NCI-H82 treated with DMSO at 0.1 percent for 48 hours (cell line): ENCODE measurements at regions not wholly inside any gene's neighbourhood (a gene's known extent, or its start where the extent isn't known, plus 50 kb on each side); places are given as distances from the start of the nearest gene placed in this dataset.

Experiments
- DNase-seq: peaks from one replicate; lab custom pipeline; 2025; ENCODE audit not compliant: unreplicated experiment; lab: John Stamatoyannopoulos, UW

DNA sequence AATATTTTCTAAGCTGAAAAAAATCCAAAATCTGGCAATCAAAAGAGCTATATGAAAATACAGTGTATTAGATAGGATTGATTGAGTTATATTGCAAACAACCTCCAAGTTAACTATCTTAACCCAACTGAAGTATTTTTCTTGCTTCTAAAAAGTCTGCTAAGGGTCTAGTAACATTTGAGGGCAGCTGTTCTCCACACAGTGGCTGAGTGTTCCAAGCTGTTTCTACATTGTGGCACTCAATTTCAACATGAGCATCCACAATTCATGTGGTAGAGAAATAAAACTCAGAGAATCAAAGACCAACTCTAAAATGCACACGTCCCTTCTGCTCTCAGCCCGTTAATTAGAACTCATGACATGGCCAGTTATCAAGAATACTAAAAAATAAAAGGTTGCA, 340.0 kb downstream of the C12orf50 start:
- no peak for DNase-seq

DNA sequence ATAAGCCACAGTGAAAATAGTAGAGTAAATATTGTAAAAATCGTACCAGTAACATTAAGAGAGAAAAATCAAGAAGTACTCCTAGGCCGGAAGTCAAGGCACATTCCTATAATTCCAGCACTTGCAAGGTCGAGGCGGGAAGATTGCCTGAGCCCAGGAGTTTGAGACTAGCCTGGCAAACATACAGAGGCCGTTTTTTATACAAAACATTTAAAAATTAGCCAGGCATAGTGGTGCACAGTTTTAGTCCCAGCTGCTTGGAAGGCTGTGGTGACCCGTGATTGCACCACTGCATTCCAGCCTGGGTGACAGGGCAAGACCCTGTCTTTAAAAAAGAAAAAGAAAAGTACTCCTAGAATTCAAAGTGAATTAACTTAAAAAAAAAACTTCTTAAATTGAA, 341.8 kb downstream of the C12orf50 start:
- DNase-seq: no peak

DNA sequence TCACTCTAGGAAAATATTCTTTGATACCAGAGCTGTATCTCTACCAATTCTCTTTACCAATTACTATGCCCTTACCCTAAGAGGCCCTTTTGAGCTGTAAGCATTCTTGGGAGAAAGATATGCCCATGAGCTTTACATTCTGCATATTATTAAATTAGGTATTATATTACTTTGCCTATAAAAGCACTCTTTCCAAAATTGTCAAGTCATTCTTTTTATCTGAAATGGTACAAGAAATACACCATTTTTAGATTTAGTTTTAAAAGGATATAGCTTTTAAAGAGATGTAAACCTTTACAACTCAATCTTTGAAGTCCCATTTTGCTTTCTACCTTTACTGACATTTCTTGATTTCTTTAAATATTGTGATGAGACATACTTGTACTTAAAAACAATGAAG, 343.5 kb downstream of the C12orf50 start:
- DNase-seq: no peak

DNA sequence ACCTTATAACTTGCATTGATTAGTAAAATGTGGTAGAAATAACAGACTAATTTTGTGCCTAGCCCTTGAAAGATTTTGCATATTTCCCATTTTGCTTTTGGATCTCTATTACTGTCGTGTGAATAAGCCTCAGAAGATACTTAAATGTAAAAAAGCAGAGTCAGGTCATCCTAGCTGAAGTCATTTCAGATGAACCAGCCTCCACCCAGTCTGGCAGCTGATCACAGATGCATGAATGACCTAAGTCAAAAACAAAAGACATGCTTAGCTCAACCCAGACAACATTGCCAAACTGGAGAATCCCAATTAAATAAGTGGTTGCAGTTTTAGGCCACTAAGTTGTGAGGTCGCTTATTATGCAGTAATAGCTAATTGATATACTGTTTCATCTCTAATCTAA, 349.9 kb downstream of the C12orf50 start:
- no peak for DNase-seq

DNA sequence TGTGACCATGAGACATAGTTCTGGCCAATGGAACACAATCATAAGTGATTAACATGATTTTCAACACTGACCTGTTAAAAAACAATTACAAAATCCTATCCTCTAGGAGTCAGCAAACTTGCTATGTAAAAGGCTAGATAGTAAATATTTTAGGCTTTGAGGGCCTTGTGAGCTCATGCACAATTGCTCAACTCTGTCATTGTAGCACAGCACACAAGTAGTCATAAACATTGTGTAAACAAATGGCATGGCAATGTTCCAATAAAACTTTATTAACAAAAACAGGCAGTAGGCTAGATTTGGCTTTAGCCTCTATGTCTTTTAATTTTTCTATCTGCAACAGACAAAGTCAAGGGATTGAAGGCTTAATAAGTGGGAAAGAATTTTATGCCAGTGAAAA, 350.7 kb downstream of the C12orf50 start:
- no peak for DNase-seq

DNA sequence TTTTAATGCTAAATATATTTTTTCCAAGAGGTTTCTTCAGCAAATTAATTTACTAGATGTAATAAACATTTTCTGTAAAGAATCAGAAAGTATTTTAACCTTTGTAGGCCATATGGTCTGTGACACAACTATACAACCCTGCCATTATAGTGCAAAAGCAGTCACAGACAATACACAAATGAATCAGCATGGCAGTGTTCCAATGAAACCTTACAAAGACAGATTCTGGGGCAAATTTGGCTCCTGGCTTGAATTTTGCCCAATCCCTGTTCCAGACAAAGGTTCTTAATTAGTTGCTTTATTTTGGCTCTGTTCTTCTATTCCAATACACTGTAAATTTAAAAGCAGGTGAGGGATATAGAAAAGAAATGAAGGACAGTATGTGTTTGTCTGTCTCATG, 352.5 kb downstream of the C12orf50 start:
- DNase-seq: no peak

DNA sequence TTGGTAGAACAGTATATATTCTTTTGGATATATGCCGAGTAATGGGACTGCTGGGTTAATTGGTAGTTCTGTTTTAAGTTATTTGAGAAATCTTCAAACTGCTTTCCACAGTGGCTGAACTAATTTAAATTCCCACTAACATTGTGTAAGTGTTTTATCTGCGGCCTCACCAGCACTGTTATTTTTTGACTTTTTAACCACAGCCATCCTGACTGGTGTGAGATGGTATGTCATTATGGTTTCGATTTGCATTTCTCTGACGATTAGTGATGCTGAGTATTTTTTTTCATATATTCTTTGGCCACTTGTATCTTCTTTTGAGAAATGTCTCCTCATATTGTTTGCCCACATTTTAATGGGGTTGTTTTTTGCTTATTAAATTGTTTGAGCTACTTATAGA, 357.4 kb downstream of the C12orf50 start:
- no peak for DNase-seq

DNA sequence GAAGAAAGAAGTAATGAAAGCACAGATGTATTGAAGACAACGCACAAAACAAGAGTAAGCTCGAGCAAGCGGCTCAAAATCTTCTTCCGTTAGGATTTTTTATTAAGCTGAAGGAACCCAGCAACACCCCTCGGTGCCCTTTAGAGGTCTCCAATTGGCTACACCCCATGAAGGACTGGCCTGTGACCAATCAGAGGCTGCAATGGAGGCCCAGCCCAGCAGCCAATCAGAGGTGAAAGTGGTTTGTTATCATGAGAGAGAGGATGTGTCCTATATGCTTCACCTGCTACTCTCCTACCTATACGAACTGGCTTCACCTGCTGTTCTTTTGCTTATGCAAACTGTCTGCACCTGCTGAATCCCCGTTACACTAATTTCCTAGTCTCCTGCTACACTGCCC, 358.8 kb downstream of the C12orf50 start:
- DNase-seq: no peak

DNA sequence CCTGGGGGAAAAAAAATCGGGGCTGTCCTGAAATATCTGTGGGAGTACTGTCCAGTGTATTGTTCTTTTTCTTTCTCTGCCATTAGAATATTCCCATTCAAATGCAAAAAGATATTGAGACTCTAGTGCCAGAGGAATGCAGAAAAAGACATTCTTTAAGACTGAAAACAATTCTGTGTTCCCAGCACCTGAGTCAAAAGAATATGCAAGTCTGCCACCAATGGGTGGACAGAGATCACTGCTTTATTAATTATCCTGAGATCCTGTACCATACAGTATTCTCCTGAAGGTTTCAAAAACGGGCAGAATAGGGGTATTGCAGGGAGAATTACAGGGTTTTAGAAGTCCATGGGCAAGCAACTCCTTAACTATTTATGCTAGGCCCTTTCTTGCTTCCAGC, 361.8 kb downstream of the C12orf50 start:
- no peak for DNase-seq

DNA sequence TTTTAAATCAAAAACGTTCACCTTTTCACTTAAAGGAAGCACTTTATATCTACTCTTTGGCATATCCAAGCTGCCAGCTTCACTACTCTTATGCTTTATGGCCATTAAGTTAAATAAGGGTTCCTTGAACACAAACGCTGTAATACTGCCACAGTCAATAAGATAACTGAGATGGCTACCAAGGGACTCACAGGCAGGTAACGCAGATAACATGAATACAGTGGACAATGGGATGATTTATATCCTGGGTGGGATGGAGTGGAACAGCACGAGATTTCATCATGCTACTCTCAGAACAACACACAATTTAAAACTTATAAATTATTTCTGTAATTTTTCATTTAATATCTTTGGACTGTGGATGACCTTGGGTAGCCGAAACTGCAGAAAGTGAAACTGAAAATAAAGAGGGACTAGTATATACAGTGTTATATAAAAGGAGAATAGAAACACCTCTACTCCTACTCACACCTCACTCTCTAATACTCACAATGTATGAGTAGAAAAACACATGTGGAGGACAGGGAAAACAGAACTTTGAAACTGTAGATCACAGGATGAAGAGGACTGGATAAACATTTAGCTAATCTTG, 367.3 kb downstream of the C12orf50 start:
- no peak for DNase-seq

DNA sequence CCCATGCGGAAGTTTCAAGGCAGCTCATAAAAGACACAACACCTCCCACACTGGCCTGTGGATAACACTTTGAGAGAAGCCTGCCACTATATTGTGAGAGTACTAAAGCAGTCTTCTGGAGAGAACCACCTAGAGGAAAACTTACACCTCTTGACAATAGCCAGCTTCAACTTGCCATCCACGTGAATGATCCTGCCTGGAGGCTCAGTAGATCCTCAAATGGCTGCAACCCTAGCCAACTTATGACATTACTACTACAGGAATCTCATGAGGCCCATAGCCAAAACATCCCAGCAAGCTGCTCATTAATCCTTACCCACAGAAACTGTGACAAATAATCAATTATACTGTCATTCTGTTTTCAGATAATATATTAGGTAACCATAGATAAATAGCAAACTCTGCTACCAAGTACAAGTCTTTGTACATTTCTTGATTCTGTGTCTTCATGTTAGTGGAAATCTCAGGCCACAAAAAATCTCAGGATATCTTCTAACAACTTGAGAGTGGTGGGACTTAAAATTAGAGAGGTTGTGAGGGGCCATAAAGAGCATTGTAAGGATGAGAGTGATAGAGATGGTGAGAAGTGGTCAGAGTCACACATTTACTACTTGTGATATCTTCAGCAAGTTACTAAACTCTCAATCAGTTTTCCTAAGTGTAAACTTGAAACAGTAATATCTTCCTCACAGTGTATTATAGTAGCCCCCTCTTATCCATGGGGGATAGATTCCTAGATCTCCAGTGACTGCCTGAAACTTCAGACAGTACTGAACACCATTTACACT, 368.0 kb downstream of the C12orf50 start:
- no peak for DNase-seq

DNA sequence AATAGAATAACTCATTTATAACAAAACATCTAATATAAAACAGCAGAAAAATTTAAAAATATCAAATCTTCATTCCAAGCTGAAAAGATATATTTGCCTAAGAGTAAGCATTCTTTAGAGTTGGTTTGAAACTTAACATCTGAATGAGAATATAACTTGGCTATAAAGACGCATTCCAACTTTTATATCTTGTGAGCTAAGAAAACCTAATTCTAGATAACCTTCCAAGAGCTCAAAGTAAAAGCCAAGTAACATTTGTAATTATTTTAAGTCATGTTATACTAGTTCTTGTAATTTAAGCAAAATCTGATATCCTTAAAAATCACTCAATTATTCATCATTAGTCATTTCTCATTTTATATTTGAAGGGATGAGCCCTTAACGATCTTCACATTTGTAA, 368.9 kb downstream of the C12orf50 start:
- no peak for DNase-seq

DNA sequence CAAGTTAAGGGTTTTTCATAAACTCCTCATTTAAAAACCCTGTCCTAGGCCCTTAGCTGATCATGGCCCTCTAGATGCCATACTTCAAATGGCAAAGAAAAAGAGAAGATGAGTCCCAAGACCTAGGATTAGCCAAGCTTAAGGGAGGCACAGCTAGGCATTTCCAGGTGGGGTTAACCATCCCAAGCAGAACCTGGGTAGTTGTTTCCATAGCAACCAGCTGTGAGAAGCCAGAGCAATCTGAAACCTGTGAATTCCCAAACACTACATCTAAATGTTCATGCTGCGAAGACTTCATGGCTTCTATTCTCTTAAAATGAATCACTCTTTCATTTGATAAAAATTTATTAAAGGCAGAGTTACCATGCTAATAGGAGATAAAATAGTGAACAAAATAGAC, 372.9 kb downstream of the C12orf50 start:
- no peak for DNase-seq

DNA sequence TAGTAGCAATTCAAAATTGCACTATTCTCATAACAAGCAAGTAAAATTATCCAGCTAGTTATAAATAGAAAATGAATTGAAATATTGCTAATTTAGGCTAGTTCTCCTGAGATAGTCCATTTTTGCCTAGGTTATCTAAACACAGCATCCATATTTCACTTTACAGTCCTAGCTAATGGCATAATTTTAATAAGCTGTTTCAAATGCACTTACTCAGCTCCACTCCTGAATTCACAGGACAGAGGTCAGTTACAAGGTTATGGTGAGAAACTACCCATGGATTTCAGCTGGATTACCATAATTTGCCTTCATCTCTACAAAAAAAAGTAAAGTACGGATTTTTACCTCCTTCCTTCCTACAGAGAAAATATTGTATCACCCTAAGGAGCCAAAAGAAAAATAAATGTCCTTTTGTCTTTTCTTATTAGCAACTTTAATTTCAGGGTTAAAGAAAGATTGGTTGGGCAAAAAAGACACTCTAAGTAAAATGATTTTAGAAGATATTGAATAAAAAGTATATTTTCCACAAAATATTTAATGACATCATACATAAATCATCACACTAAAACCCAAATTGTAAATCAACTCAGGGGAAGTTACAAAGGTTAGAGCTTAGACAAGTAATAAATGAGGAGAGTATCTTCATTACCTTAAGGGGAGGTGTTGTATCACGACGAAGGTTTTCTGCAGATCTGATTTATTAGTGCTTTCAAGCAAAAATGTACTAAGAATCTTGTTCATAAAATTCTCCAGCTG, 377.4 kb downstream of the C12orf50 start:
- DNase-seq: no peak

DNA sequence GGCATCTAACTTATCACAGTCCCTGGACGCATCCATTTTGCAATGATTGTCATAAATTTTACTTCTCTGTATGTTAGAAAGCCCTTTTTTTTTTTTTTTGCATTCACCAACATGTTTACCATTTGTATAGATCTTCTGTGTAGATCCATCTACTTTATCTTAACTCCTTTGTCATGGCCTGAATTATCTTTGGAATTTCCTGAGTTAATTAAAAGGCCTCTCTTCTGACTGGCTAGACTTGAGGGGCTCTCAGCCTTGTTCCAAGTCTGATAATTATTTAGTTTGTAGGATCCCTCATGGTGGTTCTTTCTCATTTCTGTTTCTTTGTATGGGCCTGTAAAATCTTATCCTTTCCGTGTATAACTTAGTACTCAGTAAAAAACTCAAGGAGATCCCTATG, 387.0 kb downstream of the C12orf50 start:
- DNase-seq: no peak

DNA sequence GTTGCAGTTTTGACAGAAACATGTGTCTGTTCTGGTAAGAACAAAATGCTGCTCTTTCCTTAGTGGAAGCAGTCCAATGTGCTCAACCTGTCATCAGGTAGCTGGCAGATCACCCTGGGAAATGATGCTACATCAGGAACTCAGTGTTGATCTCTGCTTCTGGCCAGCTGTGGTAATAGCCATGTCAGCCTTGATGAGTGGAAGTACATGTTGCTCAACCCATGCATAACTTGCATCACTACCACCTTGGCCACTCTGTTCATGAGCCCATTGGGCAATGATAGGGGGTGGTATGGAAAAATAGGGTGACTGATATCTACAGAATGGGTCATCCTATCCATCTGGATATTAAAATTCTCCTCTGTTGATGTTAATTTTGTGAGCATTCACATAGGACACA, 411.0 kb downstream of the C12orf50 start:
- no peak for DNase-seq

DNA sequence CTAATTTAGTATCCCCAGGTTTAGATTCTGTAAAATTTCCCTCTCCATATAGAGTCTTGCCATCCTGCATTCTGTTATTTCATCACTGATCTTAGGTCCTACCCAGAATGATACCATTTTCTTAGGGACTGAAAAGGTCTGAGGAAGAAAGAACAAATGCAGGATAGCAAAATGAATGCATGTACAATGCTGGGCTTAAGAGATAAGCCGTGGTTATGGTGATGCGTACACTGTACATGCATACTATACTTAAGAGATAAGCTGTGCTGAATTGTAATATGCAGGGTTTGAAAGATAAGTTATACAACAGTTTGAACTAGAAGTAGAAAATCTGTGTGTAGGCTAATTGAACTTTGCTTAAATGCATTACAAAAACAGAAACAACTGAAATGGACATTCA, 416.2 kb downstream of the C12orf50 start:
- no peak for DNase-seq

DNA sequence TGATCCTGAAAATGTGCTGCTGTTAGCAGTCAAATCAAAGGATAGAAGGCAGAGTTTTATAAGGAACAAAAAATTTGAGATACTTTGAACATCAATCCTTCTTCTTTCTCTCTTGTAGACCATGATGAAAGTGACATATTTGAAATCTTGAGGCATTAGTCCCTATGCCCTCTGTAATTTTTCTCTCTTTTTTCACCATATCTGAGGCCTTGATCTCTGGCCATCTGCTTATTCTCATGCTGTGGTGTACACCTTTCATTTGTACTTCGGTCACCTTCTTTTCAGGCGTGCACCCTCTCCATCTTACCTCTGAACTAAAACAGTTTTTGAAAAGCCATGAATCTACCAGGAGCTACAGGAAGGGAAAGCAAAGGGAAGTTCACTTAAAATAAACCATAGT, 420.9 kb downstream of the C12orf50 start:
- no peak for DNase-seq

DNA sequence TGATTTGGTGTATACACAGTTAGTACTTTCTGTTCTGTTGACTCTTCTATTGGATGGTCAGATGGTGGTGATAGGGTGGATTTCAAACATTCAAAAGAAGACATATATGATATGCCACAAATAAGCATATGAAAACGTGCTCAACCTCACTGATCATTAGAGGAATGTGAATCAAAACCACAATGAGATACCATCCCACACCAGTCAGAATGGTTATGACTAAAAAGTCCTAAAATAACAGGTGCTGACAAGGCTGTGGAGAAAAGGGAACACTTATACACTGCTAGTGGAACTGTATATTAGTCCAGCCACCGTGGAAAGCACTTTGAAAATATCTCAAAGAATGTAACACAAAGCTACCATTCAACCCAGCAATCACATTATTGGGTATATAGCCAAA, 425.5 kb downstream of the C12orf50 start:
- no peak for DNase-seq

DNA sequence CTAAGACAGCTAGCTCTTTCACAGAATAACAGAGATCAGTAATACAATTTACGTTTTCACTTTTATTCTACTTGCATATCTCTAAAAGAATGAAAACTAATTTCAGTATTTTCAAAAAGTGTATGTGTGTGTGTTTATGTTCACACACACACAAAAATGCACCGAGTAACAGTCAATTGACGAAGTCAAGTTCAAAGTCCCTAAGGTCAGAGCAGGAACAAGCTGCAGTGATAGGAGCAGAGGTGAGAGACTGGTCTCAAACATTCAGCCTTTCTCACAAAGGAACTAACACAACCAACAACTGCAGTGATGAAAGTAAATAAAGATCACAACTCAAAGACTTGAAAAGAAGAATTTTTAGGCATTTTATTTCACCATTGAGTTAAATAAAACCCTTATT, 429.7 kb downstream of the C12orf50 start:
- DNase-seq: no peak

DNA sequence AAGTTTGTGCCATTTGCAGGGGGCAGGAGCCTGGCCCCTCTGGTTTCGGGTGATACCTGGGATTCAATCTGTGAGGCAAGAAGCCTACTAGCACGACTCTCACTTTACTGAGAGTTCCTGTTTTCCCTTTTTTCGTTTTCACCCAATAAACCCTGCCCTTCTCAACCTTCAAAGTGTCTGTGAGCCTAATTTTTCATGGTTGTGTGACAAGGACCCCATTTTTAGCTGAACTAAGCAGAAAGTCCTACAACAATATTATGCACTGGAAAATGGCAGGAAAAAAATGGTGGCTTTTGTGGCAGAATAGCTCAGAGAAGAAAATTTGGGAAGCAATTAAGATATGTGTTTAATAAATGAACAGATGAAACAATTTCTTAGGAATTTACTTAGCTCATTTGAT, 432.1 kb downstream of the C12orf50 start:
- no peak for DNase-seq

DNA sequence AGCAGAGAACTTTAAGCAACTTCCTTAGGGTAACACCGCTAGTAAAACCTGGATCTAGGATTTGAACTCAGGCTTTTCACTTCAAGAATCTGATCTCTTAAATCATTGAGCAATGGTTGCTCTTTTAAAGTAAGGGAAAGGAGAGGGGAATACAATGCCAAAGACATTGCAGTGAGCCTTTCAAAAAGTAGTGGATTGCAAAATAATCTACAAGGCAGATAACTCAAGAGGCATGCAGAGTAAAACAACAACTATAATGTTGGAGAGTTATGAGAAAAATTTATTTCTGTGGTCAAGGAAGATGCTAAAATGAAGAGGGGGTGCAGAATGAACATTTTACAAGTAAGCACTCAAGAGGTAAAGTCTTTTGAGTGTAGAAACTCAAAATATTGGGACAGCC, 432.6 kb downstream of the C12orf50 start:
- no peak for DNase-seq
